HG03575 (cell line): ENCODE measurements at regions not wholly inside any gene's neighbourhood (a gene's known extent, or its start where the extent isn't known, plus 50 kb on each side); places are given as distances from the start of the nearest gene placed in this dataset.
A peak's percentile ranks its signal among the peaks of the same experiment; 100 is the strongest.
"Not testable (repeated sequence)": the region's sequence is repeated elsewhere in the genome, so short reads cannot be mapped to it uniquely, and the experiment has no call there.

Experiments used
- ATAC-seq: cut with Tn5 transposase; IDR thresholded peaks from one replicate; pipeline ENCODE4 v1.9.1; 2021; ENCODE audit not compliant: unreplicated experiment, insufficient number of reproducible peaks, low FRiP score; ENCODE audit errors: extremely low read depth

DNA sequence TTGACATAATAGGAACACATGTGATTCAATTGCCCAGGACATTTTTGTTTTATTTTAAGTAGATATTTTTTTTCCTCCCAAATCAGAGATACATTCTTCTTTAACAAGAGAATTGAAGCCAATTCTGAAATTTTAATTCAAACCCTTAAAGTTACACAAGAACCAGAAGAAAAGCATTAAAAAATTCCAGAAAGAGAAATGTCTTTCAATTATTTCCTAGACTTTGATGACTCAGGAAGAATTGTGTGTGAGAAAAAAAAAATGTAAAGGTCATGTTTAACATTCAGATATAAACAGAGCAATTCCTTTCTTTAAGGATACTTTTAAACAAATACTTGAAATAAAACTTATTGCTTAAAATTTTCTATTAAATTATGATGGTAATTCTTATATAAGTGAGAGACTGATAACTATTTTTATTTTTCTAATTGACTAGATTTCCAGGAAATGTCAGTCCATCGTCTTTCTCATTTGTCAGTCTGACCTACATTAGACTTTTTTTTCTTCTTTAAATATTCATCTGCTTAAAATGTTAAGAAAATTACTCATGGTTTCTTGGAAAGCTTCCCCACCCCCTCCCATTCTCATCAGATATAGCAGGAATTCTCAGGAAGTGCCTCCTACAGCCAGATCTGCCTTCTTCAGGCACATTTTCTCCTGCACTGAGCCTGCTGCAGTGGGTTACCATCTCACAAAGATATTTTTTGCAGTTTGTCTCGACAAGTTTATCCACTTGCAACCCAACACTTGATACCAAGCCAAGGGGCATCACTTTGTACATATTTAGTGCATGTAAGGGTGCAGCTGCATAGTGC lies 261.8 kb upstream of the CBLB start:
- no peak for ATAC-seq

DNA sequence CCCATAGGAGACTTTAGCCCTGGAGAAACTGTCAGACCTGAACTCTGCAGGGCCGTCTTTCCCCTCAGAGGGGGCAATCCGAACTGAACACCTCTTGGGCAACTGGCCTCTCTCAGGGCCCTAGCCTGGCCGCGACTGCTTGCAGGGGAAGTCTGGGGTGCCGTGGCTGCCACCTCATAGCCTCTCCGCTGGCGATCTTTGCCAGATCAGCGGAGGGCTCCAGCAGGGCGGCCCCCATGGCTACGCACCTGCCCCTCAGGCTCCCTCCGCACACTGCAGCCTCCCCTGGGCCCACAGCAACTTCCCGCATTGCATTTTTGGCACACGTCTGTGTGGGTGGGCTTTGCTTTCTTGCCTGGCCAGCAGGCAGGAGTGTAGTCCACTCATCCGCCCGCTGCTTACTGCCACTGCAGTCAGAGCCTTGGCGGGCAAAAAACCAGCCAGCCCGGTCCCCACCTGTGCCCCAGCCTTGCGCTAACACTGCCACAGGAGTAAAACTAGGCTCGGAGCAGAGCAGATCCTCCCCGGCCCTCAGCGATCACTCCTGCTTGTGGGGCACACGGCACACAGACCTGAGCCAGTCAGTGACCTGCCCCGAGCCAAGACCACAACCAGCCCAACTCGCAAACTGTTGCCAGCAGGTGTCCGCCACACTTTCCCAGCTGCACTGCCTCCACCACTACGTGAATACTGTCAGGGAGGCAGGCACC lies 266.8 kb upstream of the CBLB start:
- ATAC-seq = no peak

DNA sequence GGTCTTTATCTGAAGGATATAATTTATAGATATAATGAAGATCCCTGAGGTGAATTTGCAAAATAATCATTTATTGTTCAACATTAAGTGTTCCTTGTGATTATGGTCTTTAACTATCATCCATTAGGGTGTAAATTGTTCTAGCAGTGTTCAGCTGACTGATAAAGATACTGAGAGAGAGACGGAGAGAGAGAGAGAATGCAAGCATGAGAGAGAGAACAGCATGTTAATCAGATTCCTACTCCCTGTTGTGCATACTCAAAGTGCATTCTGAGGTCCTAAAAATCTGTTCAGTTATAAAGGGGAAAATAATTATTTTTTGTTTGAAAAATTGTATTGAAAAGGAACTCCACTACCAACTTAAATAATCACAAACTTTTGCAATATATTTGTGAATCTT lies 271.0 kb upstream of the CBLB start:
- no peak for ATAC-seq

DNA sequence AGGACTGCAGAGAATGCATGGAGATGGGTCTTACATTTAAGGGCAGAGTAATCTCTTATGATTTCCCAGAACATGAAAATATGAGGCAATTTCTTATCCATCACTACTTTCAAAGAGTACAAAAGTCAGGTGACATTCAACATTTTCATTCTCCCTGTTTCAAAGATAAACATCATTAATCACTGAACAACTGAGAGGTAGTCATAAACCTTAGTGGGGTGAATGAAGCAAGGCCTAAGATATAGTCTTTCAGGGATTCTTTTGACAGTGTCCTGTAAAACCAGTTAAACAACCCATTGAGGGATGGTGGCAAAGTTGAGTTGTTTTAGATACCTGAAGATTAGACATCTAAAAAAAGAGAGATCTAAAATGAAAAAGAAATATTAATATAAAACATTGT lies 271.6 kb upstream of the CBLB start:
- ATAC-seq = no peak

DNA sequence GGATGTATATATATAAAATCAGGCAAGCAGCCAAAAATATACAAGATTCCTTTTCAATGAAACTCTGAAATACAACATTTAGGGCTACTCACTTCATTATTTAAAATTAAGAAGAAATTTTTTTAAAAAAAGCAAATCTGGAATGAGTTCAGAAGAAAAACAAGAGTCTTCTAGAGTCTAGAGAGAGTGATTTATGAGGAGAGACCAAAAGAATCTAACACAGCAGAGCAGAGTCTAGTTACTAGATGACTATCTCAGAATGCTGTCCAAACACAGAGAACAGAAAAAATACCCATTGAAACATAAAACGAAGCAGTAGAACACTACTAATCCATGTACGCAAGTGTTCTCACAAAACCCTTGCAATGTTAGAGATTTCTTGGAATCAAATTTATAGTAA lies 275.2 kb upstream of the CBLB start:
- no peak for ATAC-seq

- not testable (repeated sequence) for ATAC-seq
These were observed 279.7 kb upstream of the CBLB start for GRCh38 chr3:106148440-106149082.

DNA sequence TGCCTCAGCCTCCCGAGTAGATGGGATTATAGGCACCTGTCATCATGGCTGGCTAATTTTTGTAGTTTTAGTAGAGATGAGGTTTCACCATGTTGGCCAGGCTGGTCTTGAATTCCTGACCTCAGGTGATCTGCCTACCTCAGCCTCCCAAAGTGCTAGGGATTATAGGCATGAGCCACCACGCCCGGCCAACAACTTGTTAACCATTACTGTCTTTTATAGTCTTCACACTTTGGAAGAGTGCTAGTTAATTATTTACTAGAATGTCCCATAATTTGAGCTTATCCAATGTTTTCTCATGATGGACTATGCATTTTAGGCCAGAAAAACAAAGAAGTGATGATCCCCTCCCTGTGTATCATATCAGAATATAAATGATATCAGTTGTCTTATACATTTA lies 288.6 kb upstream of the CBLB start:
- ATAC-seq = no peak

DNA sequence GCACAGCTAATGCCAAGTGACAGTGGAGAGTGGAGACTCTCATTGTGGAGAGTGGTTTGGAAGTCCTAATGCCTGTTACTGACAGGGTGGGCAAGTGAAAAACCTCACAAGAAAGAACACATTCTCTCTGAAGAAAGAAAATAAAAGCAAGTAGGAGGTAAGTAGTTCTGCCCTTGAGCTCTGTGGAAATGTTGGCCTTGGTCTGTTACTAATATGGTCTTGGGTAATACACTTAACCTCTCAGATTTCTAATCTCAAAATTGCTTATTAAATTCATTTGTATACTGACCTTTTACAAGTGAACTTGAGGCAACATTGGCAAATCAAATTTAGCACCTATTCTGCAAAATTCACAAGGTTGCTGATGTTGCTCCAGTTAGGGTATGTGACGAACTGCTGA lies 291.6 kb upstream of the CBLB start:
- no peak for ATAC-seq

- ATAC-seq = no peak
These were observed 292.4 kb upstream of the CBLB start for GRCh38 chr3:106161246-106161645.

DNA sequence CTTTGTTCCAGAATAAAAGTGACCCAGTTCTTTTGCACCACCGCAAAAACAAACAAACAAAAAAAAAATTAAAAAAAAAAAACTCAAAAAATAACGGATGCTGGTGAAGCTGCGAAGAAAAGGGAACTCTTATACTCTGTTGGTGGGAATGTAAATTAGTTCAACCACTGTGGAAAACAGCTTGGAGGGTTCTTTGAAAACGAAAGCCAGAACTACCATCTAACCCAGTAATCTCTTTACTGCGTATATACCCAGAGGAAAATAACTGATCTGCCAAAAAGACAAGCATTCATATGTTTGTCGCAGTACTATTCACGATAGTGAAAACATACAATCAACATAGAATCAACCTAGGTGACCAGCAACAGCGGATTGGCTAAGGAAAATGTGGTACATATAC lies 298.9 kb upstream of the CBLB start:
- ATAC-seq = no peak

- no peak for ATAC-seq
These were observed 300.3 kb upstream of the CBLB start for GRCh38 chr3:106168962-106169750.

DNA sequence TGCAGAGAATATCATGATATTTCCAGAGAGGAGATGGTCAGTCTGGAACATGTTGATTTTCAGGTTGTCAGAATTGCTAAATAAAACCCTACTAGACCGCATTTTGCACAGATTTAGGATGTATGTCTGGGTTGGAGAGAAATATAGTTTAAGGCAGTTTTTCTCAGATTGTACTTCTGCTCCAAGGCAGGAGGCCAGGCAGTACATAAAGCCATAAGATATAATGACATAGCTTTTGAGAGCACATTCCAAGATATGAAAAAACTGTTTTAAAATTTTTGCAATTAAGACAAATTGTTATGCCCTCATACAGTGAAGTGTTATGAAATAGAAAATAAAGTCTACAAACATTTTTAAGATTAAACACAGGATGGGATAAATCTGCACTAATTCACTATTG lies 301.8 kb upstream of the CBLB start:
- no peak for ATAC-seq

- no peak for ATAC-seq
These were observed 303.3 kb upstream of the CBLB start for GRCh38 chr3:106172101-106172500.

GRCh38 chr3:106172780-106173179 lies 304.0 kb upstream of the CBLB start:
- peak; percentile 31 for ATAC-seq

- ATAC-seq = no peak
These were observed 306.5 kb upstream of the CBLB start for GRCh38 chr3:106175276-106175675.

GRCh38 chr3:106176734-106177133 lies 307.9 kb upstream of the CBLB start:
- ATAC-seq = peak; percentile 68

DNA sequence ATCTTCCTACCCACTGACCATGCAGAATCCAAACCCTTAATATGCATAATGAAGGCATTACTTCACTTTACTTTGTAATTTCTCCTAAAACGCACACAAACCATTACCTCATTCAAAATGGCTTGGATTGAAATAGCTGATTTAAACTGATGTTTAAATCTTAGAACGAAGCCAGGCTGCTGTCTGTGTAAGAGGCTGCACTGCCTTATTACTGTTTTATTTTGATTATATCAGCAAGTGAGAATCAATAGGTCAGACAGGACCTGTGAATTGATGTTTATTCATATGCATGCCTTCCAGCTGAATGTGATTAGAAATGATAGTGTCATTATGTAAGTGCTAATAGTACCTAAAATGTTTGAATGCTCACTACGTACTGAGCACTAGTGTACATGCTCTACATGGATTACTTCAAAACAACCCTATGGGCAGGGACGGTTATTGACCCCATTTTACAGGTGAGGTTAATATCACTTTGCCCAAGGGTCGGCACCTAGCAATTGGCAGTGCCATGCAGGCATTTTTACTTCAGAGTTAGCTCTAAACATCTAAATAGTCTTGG lies 314.2 kb upstream of the CBLB start:
- no peak for ATAC-seq

GRCh38 chr3:106183762-106184391 lies 315.1 kb upstream of the CBLB start:
- no peak for ATAC-seq
